Hepatocyte (in vitro differentiated cells): ENCODE measurements at regions not wholly inside any gene's neighbourhood (a gene's known extent, or its start where the extent isn't known, plus 50 kb on each side); places are given as distances from the start of the nearest gene placed in this dataset.
"Not testable (repeated sequence)": the region's sequence is repeated elsewhere in the genome, so short reads cannot be mapped to it uniquely, and the experiment has no call there.

ENCODE experiments used
- EZH2 ChIP-seq: fragments of 200-600 bp; sonication (generic); IDR thresholded peaks from 2 replicates; pipeline ENCODE4 v1.6.1; 2016; ENCODE audit warnings: antibody characterized with exemption, mild to moderate bottlenecking, borderline replicate concordance
- EZH2phosphoT487 ChIP-seq: fragments of 200-600 bp; sonication (generic); IDR thresholded peaks from one replicate; pipeline ENCODE4 v1.6.1; 2018; ENCODE audit warnings: antibody characterized with exemption, mild to moderate bottlenecking, low read depth, moderate library complexity; ENCODE audit not compliant: unreplicated experiment, severe bottlenecking
- TF ChIP-seq, protein P1 (sequence below): fragments of 200-600 bp; sonication (generic); IDR thresholded peaks from 2 replicates; pipeline ENCODE4 v1.5.1; 2016; ENCODE audit warnings: antibody characterized with exemption, mild to moderate bottlenecking; ENCODE audit not compliant: poor library complexity

GRCh38 chr1:116298213-116298579, 74.8 kb upstream of the ATP1A1 start:
- TF ChIP-seq, protein P1, sequence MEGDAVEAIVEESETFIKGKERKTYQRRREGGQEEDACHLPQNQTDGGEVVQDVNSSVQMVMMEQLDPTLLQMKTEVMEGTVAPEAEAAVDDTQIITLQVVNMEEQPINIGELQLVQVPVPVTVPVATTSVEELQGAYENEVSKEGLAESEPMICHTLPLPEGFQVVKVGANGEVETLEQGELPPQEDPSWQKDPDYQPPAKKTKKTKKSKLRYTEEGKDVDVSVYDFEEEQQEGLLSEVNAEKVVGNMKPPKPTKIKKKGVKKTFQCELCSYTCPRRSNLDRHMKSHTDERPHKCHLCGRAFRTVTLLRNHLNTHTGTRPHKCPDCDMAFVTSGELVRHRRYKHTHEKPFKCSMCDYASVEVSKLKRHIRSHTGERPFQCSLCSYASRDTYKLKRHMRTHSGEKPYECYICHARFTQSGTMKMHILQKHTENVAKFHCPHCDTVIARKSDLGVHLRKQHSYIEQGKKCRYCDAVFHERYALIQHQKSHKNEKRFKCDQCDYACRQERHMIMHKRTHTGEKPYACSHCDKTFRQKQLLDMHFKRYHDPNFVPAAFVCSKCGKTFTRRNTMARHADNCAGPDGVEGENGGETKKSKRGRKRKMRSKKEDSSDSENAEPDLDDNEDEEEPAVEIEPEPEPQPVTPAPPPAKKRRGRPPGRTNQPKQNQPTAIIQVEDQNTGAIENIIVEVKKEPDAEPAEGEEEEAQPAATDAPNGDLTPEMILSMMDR = not testable (repeated sequence)
- TF ChIP-seq EZH2, EZH2phosphoT487: not testable (repeated sequence)
